KOPT-K1 (cell line): ENCODE measurements at regions not wholly inside any gene's neighbourhood (a gene's known extent, or its start where the extent isn't known, plus 50 kb on each side); places are given as distances from the start of the nearest gene placed in this dataset.

ENCODE experiments used
- H3K27ac ChIP-seq: fragments of 200-600 bp; sonication (generic); 2 replicates; pipeline ENCODE4 v1.5.1; 2016; ENCODE audit warnings: antibody characterized with exemption, mild to moderate bottlenecking, low read depth, low read length; ENCODE audit not compliant: poor library complexity, severe bottlenecking
- H3K36me3 ChIP-seq: fragments of 200-600 bp; sonication (generic); 2 replicates; pipeline ENCODE4 v1.5.1; 2017; ENCODE audit warnings: antibody characterized with exemption, mild to moderate bottlenecking, low read length, moderate library complexity; ENCODE audit not compliant: insufficient read depth
- H3K9me3 ChIP-seq: fragments of 200-600 bp; sonication (generic); 2 replicates; pipeline ENCODE4 v1.5.1; 2017; ENCODE audit warnings: antibody characterized with exemption, low read length, mild to moderate bottlenecking; ENCODE audit not compliant: insufficient read depth, poor library complexity, severe bottlenecking

GRCh38 chr16:73997971-73998370 lies 298.6 kb upstream of the PSMD7 start:
- Histone ChIP-seq H3K36me3 (no peaks in the 10 kb centered on the region), H3K9me3 (no peaks in the 10 kb centered on the region), H3K27ac (no peak overlapping the region)

GRCh38 chr16:73997340-73997711 lies 299.3 kb upstream of the PSMD7 start:
- no peaks in the 10 kb centered on the region for H3K9me3 ChIP-seq

GRCh38 chr16:73996624-73997339 lies 299.8 kb upstream of the PSMD7 start:
- H3K27ac ChIP-seq = no peak overlapping the region

More at GRCh38 chr16:73997340-73997711, 299.3 kb upstream of the PSMD7 start:
- Histone ChIP-seq H3K36me3 (no peaks in the 10 kb centered on the region), H3K27ac (no peak overlapping the region)

GRCh38 chr16:73993878-73994277 lies 302.7 kb upstream of the PSMD7 start:
- Histone ChIP-seq H3K9me3 (no peaks in the 10 kb centered on the region), H3K36me3 (no peaks in the 10 kb centered on the region), H3K27ac (no peak overlapping the region)

More at GRCh38 chr16:73996624-73997339, 299.8 kb upstream of the PSMD7 start:
- H3K36me3 ChIP-seq = no peaks in the 10 kb centered on the region
- no peaks in the 10 kb centered on the region for H3K9me3 ChIP-seq

GRCh38 chr16:73978407-73978784 lies 318.2 kb upstream of the PSMD7 start:
- Histone ChIP-seq H3K9me3 (no peaks in the 10 kb centered on the region), H3K36me3 (no peaks in the 10 kb centered on the region), H3K27ac (no peak overlapping the region)

- no peaks in the 10 kb centered on the region for H3K36me3 ChIP-seq
- H3K27ac ChIP-seq = no peak overlapping the region
- no peaks in the 10 kb centered on the region for H3K9me3 ChIP-seq
Measured at GRCh38 chr16:73976644-73977043, 320.0 kb upstream of the PSMD7 start.

GRCh38 chr16:73973174-73973573 lies 323.4 kb upstream of the PSMD7 start:
- H3K9me3 ChIP-seq = no peaks in the 10 kb centered on the region
- H3K36me3 ChIP-seq = no peaks in the 10 kb centered on the region
- H3K27ac ChIP-seq = no peak overlapping the region

- Histone ChIP-seq H3K27ac (no peak overlapping the region), H3K9me3 (no peaks in the 10 kb centered on the region)
Measured at GRCh38 chr16:73966851-73967250, 329.8 kb upstream of the PSMD7 start.

GRCh38 chr16:73965591-73965990 lies 331.0 kb upstream of the PSMD7 start:
- no peak overlapping the region for H3K27ac ChIP-seq
- H3K36me3 ChIP-seq = no peaks in the 10 kb centered on the region
- no peaks in the 10 kb centered on the region for H3K9me3 ChIP-seq

More at GRCh38 chr16:73966851-73967250, 329.8 kb upstream of the PSMD7 start:
- H3K36me3 ChIP-seq = no peaks in the 10 kb centered on the region

GRCh38 chr16:73956587-73957494 lies 339.8 kb upstream of the PSMD7 start:
- no peak overlapping the region for H3K27ac ChIP-seq
- H3K9me3 ChIP-seq = no peaks in the 10 kb centered on the region
- H3K36me3 ChIP-seq = no peaks in the 10 kb centered on the region

GRCh38 chr16:73955702-73956101 lies 340.9 kb upstream of the PSMD7 start:
- no peak overlapping the region for H3K27ac ChIP-seq
- H3K36me3 ChIP-seq = no peaks in the 10 kb centered on the region
- H3K9me3 ChIP-seq = no peaks in the 10 kb centered on the region

GRCh38 chr16:73955255-73955654 lies 341.4 kb upstream of the PSMD7 start:
- Histone ChIP-seq H3K27ac (no peak overlapping the region), H3K36me3 (no peaks in the 10 kb centered on the region), H3K9me3 (no peaks in the 10 kb centered on the region)

GRCh38 chr16:73951481-73951880 lies 345.1 kb upstream of the PSMD7 start:
- no peak overlapping the region for H3K27ac ChIP-seq
- H3K9me3 ChIP-seq = no peaks in the 10 kb centered on the region
- no peaks in the 10 kb centered on the region for H3K36me3 ChIP-seq

- Histone ChIP-seq H3K9me3 (no peaks in the 10 kb centered on the region), H3K27ac (no peak overlapping the region), H3K36me3 (no peaks in the 10 kb centered on the region)
Measured at GRCh38 chr16:73949574-73950320, 346.9 kb upstream of the PSMD7 start.

- H3K36me3 ChIP-seq = no peaks in the 10 kb centered on the region
Measured at GRCh38 chr16:73945631-73946030, 351.0 kb upstream of the PSMD7 start.

More at GRCh38 chr16:73945631-73946030, 351.0 kb upstream of the PSMD7 start:
- H3K9me3 ChIP-seq = no peaks in the 10 kb centered on the region
- H3K27ac ChIP-seq = no peak overlapping the region
